H1 (cell line): ENCODE measurements at regions not wholly inside any gene's neighbourhood (a gene's known extent, or its start where the extent isn't known, plus 50 kb on each side); places are given as distances from the start of the nearest gene placed in this dataset.

Source experiments
- ATF2 ChIP-seq: IDR thresholded peaks from 2 replicates; pipeline ENCODE4 v1.6.1; 2012; ENCODE audit warnings: low read length, inconsistent platforms
- CTCF ChIP-seq, 3 experiments: IDR thresholded peaks; 1 replicate in 2 of 3; 2 replicates in 1 of 3; pipeline versions ENCODE4 v1.5.1 to v1.6.1; 2011; ENCODE audit warnings: low read length in 3 of 3, mild to moderate bottlenecking in 3 of 3, inconsistent platforms in 2 of 3, low read depth in 1 of 3, moderate library complexity in 1 of 3; ENCODE audit not compliant: insufficient read depth in 1 of 3; ENCODE audit errors: control extremely low read depth in 1 of 3
- EP300 ChIP-seq, 2 experiments: IDR thresholded peaks; 1 replicate in 1 of 2; 2 replicates in 1 of 2; pipeline ENCODE4 v1.6.1; 2011 to 2012; ENCODE audit warnings: low read depth in 2 of 2, low read length in 2 of 2, mild to moderate bottlenecking in 2 of 2, borderline replicate concordance in 1 of 2, inconsistent platforms in 1 of 2, moderate library complexity in 1 of 2
- EZH2 ChIP-seq: fragments of 200-600 bp; sonication (generic); IDR thresholded peaks from 2 replicates; pipeline ENCODE4 v1.7.1; 2012; ENCODE audit warnings: low read depth, mild to moderate bottlenecking, moderate library complexity, low read length, inconsistent platforms; ENCODE audit not compliant: severe bottlenecking
- GTF2F1 ChIP-seq: IDR thresholded peaks from 2 replicates; pipeline ENCODE4 v1.6.1; 2012; ENCODE audit warnings: low read depth, low read length, improper control_type of control experiment, borderline replicate concordance
- JUND ChIP-seq: IDR thresholded peaks from 2 replicates; pipeline ENCODE4 v1.6.1; 2011; ENCODE audit warnings: mild to moderate bottlenecking, improper control_type of control experiment, low read length
- MAX ChIP-seq: IDR thresholded peaks from 2 replicates; pipeline ENCODE4 v1.6.1; 2012; ENCODE audit warnings: inconsistent platforms
- POLR2A ChIP-seq, 2 experiments: IDR thresholded peaks; 1 replicate in 1 of 2; 2 replicates in 1 of 2; pipeline ENCODE4 v1.6.1; 2011; ENCODE audit warnings: low read depth in 2 of 2, low read length in 2 of 2, mild to moderate bottlenecking in 2 of 2; ENCODE audit errors: control extremely low read depth in 1 of 2
- POLR2AphosphoS5 ChIP-seq: IDR thresholded peaks from 2 replicates; pipeline ENCODE4 v1.6.1; 2011; ENCODE audit warnings: low read depth, low read length
- RFX5 ChIP-seq: IDR thresholded peaks from 2 replicates; pipeline ENCODE4 v1.6.1; 2011; ENCODE audit warnings: low read depth, low read length, improper control_type of control experiment, borderline replicate concordance
- RXRA ChIP-seq: IDR thresholded peaks from 2 replicates; pipeline ENCODE4 v1.6.1; 2011; ENCODE audit warnings: low read depth, mild to moderate bottlenecking, low read length, moderate library complexity; ENCODE audit not compliant: insufficient read depth
- USF2 ChIP-seq: IDR thresholded peaks from 2 replicates; pipeline ENCODE4 v1.6.1; 2011; ENCODE audit warnings: low read length, improper control_type of control experiment

- TF ChIP-seq POLR2AphosphoS5, result no peak
- no peak for TF ChIP-seq EZH2
- TF ChIP-seq CTCF (IDR thresholded peaks at IDR 0.05; ENCODE audit: control extremely low read depth in 1 of 3, insufficient read depth in 1 of 3, low read depth in 1 of 3, low read length in 3 of 3), result no peak
- TF ChIP-seq POLR2A (IDR thresholded peaks at IDR 0.05; ENCODE audit: control extremely low read depth in 1 of 2, low read depth in 2 of 2, low read length in 2 of 2), result no peak
- TF ChIP-seq USF2, result no peak
- TF ChIP-seq MAX, result no peak
- TF ChIP-seq RFX5, result no peak
- no peak for TF ChIP-seq JUND
- no peak for TF ChIP-seq ATF2
- TF ChIP-seq EP300 (IDR thresholded peaks at IDR 0.05; ENCODE audit: borderline replicate concordance in 1 of 2, low read depth in 2 of 2, low read length in 2 of 2), result no peak
- no peak for TF ChIP-seq RXRA
- TF ChIP-seq GTF2F1, result no peak
Measured at GRCh38 chr13:23509781-23510543, 60.2 kb upstream of the TNFRSF19 start.
